Activated T-helper 2 cell treated with anti-CD3 and anti-CD28 coated beads, Interferon-gamma antibody, Interleukin-2, Interleukin-4, amounts not matched to agents 10 μg/mL and 5 μg/mL and 100 μg/mL, durations not matched to agents 14 hours and 24 hours and 36 hours (primary cell): ENCODE measurements at regions not wholly inside any gene's neighbourhood (a gene's known extent, or its start where the extent isn't known, plus 50 kb on each side); places are given as distances from the start of the nearest gene placed in this dataset.

ENCODE experiments used
- DNase-seq: peaks from one replicate; pipeline ENCODE4 v3.0.0; 2021; ENCODE audit warnings: low spot score
- H3K27ac Mint-ChIP-seq: one replicate; pipeline ENCODE4 v1.8.0; 2021; ENCODE audit warnings: mixed read lengths
- H3K27me3 Mint-ChIP-seq: one replicate; pipeline ENCODE4 v1.8.0; 2021; ENCODE audit warnings: low read depth, mixed read lengths
- H3K36me3 Mint-ChIP-seq: one replicate; pipeline ENCODE4 v1.8.0; 2021; ENCODE audit warnings: low read depth, mixed read lengths
- H3K4me1 Mint-ChIP-seq: one replicate; pipeline ENCODE4 v1.8.0; 2021; ENCODE audit warnings: low read depth, mixed read lengths
- H3K4me3 Mint-ChIP-seq: one replicate; pipeline ENCODE4 v1.8.0; 2021; ENCODE audit warnings: low read depth, mild to moderate bottlenecking, moderate library complexity, mixed read lengths
- H3K9me3 Mint-ChIP-seq: one replicate; pipeline ENCODE4 v1.8.0; 2021; ENCODE audit warnings: mixed read lengths
- intact Hi-C: fragments of 100-400 bp; cut with micrococcal nuclease; formaldehyde crosslinking; loops from one replicate; pipeline ENCODE4 v1.15.1; 2023

GRCh38 chr18:64283059-64283458, 134.2 kb upstream of the LINC00305 start:
- intact Hi-C loops, result no loop called here

GRCh38 chr18:64278026-64278425, 129.1 kb upstream of the LINC00305 start:
- no peak for DNase-seq
- Mint-ChIP-seq H3K4me3 (no peak overlapping the region), H3K4me1 (no peaks in the 10 kb centered on the region), H3K9me3 (peaks cover 5% of the 10 kb centered on the region), H3K36me3 (no peaks in the 10 kb centered on the region), H3K27ac (no peak overlapping the region), H3K27me3 (no peaks in the 10 kb centered on the region)
- intact Hi-C loops, result no loop called here

More at GRCh38 chr18:64283059-64283458, 134.2 kb upstream of the LINC00305 start:
- Mint-ChIP-seq H3K4me1 (no peaks in the 10 kb centered on the region), H3K27me3 (no peaks in the 10 kb centered on the region), H3K4me3 (no peak overlapping the region), H3K27ac (no peak overlapping the region), H3K9me3 (no peaks in the 10 kb centered on the region), H3K36me3 (no peaks in the 10 kb centered on the region)
- no peak for DNase-seq

- intact Hi-C loops, result no loop called here
These were observed 127.6 kb upstream of the LINC00305 start for GRCh38 chr18:64276311-64277090.

GRCh38 chr18:64275593-64276300, 126.9 kb upstream of the LINC00305 start:
- Mint-ChIP-seq H3K27me3 (no peaks in the 10 kb centered on the region), H3K36me3 (no peaks in the 10 kb centered on the region), H3K27ac (no peak overlapping the region), H3K4me3 (no peak overlapping the region), H3K9me3 (peaks cover 5% of the 10 kb centered on the region), H3K4me1 (no peaks in the 10 kb centered on the region)
- intact Hi-C loops, result no loop called here
- no peak for DNase-seq

More at GRCh38 chr18:64276311-64277090, 127.6 kb upstream of the LINC00305 start:
- Mint-ChIP-seq H3K4me3 (no peak overlapping the region), H3K36me3 (no peaks in the 10 kb centered on the region), H3K27ac (no peak overlapping the region), H3K27me3 (no peaks in the 10 kb centered on the region), H3K9me3 (peaks cover 5% of the 10 kb centered on the region), H3K4me1 (no peaks in the 10 kb centered on the region)
- DNase-seq, result no peak

GRCh38 chr18:64273724-64274123, 124.8 kb upstream of the LINC00305 start:
- no peak overlapping the region for H3K4me3 Mint-ChIP-seq
- no peaks in the 10 kb centered on the region for H3K36me3 Mint-ChIP-seq
- H3K27ac Mint-ChIP-seq, result no peak overlapping the region
- H3K4me1 Mint-ChIP-seq, result no peaks in the 10 kb centered on the region
- no peaks in the 10 kb centered on the region for H3K27me3 Mint-ChIP-seq
- peaks cover 5% of the 10 kb centered on the region for H3K9me3 Mint-ChIP-seq
- no peak for DNase-seq
- intact Hi-C loops, result no loop called here

- Mint-ChIP-seq H3K4me3 (no peak overlapping the region), H3K36me3 (no peaks in the 10 kb centered on the region), H3K27ac (no peak overlapping the region), H3K27me3 (no peaks in the 10 kb centered on the region), H3K9me3 (peaks cover 5% of the 10 kb centered on the region), H3K4me1 (no peaks in the 10 kb centered on the region)
- intact Hi-C loops, result no loop called here
- no peak for DNase-seq
These were observed 123.2 kb upstream of the LINC00305 start for GRCh38 chr18:64271975-64272659.

- intact Hi-C loops, result no loop called here
- Mint-ChIP-seq H3K9me3 (peaks cover 5% of the 10 kb centered on the region), H3K36me3 (no peaks in the 10 kb centered on the region), H3K27ac (no peak overlapping the region), H3K27me3 (no peaks in the 10 kb centered on the region), H3K4me1 (no peaks in the 10 kb centered on the region), H3K4me3 (no peak overlapping the region)
- DNase-seq, result no peak
These were observed 122.4 kb upstream of the LINC00305 start for GRCh38 chr18:64271246-64271645.

- no peak for DNase-seq
- H3K4me1 Mint-ChIP-seq, result no peaks in the 10 kb centered on the region
- no peaks in the 10 kb centered on the region for H3K27me3 Mint-ChIP-seq
- no peaks in the 10 kb centered on the region for H3K36me3 Mint-ChIP-seq
- no peak overlapping the region for H3K27ac Mint-ChIP-seq
- H3K4me3 Mint-ChIP-seq, result no peak overlapping the region
- H3K9me3 Mint-ChIP-seq, result peaks cover 7% of the 10 kb centered on the region
- intact Hi-C loops, result no loop called here
These were observed 121.7 kb upstream of the LINC00305 start for GRCh38 chr18:64270608-64271007.

GRCh38 chr18:64270121-64270520, 121.2 kb upstream of the LINC00305 start:
- Mint-ChIP-seq H3K36me3 (no peaks in the 10 kb centered on the region), H3K4me1 (no peaks in the 10 kb centered on the region), H3K4me3 (no peak overlapping the region), H3K9me3 (peaks cover 9% of the 10 kb centered on the region), H3K27ac (no peak overlapping the region), H3K27me3 (no peaks in the 10 kb centered on the region)
- intact Hi-C loops, result no loop called here
- no peak for DNase-seq

GRCh38 chr18:64264171-64264570, 115.3 kb upstream of the LINC00305 start:
- H3K4me1 Mint-ChIP-seq, result no peaks in the 10 kb centered on the region
- peaks cover 5% of the 10 kb centered on the region for H3K9me3 Mint-ChIP-seq
- no peaks in the 10 kb centered on the region for H3K36me3 Mint-ChIP-seq
- intact Hi-C loops, result no loop called here
- no peak overlapping the region for H3K27ac Mint-ChIP-seq
- no peak overlapping the region for H3K4me3 Mint-ChIP-seq
- H3K27me3 Mint-ChIP-seq, result no peaks in the 10 kb centered on the region
- DNase-seq, result no peak

- H3K9me3 Mint-ChIP-seq, result peaks cover 5% of the 10 kb centered on the region
- DNase-seq, result no peak
- intact Hi-C loops, result no loop called here
- no peak overlapping the region for H3K27ac Mint-ChIP-seq
- H3K4me3 Mint-ChIP-seq, result no peak overlapping the region
- H3K4me1 Mint-ChIP-seq, result no peaks in the 10 kb centered on the region
- H3K36me3 Mint-ChIP-seq, result no peaks in the 10 kb centered on the region
- H3K27me3 Mint-ChIP-seq, result no peaks in the 10 kb centered on the region
These were observed 111.9 kb upstream of the LINC00305 start for GRCh38 chr18:64260810-64261209.

GRCh38 chr18:64259871-64260270, 111.0 kb upstream of the LINC00305 start:
- Mint-ChIP-seq H3K27me3 (no peaks in the 10 kb centered on the region), H3K36me3 (no peaks in the 10 kb centered on the region), H3K27ac (no peak overlapping the region), H3K4me1 (no peaks in the 10 kb centered on the region), H3K4me3 (no peak overlapping the region), H3K9me3 (no peaks in the 10 kb centered on the region)
- intact Hi-C loops, result no loop called here
- DNase-seq, result no peak

GRCh38 chr18:64258111-64258650, 109.3 kb upstream of the LINC00305 start:
- Mint-ChIP-seq H3K4me1 (no peaks in the 10 kb centered on the region), H3K27me3 (no peaks in the 10 kb centered on the region), H3K27ac (no peak overlapping the region), H3K4me3 (no peak overlapping the region), H3K9me3 (no peaks in the 10 kb centered on the region), H3K36me3 (no peaks in the 10 kb centered on the region)
- intact Hi-C loops, result no loop called here
- DNase-seq, result no peak
